ENCODE measurements at regions not wholly inside any gene's neighbourhood (a gene's known extent, or its start where the extent isn't known, plus 50 kb on each side); places are given as distances from the start of the nearest gene placed in this dataset.

DNA sequence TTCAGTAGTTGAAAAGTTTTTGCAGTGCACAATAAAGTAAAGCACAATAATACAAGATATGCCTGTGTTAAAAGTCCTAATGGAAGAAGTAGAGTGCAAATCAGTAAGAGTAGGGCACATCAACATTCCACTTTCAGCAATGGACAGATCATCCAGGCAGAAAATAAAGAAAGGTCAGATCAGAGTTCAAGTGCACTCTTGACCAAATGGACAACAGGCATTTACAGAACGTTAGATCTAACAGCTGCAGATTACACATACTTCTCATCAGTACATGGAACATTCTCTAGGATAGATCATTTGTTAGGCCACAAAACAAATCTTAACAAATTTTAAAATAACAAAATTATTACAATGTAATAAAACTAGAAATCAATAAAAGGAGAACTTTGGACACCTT lies 1373.5 kb upstream of the PABPC4L start:
- 40% methylated on average over 1 of the region's 1 CpG for WGBS
- intact Hi-C loops (cut with DNase I) = no loop called here
- no peaks in the 10 kb centered on the region for H3K27me3 ChIP-seq
- no peak for DNase-seq (ENCODE audit: extremely low spot score)
- H3K4me1 ChIP-seq = no peaks in the 10 kb centered on the region
- no peaks in the 10 kb centered on the region for H3K9me3 ChIP-seq
- H3K4me3 ChIP-seq = no peak overlapping the region
- TF ChIP-seq, protein P1, sequence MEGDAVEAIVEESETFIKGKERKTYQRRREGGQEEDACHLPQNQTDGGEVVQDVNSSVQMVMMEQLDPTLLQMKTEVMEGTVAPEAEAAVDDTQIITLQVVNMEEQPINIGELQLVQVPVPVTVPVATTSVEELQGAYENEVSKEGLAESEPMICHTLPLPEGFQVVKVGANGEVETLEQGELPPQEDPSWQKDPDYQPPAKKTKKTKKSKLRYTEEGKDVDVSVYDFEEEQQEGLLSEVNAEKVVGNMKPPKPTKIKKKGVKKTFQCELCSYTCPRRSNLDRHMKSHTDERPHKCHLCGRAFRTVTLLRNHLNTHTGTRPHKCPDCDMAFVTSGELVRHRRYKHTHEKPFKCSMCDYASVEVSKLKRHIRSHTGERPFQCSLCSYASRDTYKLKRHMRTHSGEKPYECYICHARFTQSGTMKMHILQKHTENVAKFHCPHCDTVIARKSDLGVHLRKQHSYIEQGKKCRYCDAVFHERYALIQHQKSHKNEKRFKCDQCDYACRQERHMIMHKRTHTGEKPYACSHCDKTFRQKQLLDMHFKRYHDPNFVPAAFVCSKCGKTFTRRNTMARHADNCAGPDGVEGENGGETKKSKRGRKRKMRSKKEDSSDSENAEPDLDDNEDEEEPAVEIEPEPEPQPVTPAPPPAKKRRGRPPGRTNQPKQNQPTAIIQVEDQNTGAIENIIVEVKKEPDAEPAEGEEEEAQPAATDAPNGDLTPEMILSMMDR (IDR thresholded peaks at IDR 0.05) = no peak
- TF ChIP-seq POLR2AphosphoS5 (IDR thresholded peaks at IDR 0.05) (no peak), POLR2A (IDR thresholded peaks at IDR 0.05; ENCODE audit: low read depth) (no peak), EP300 (IDR thresholded peaks at IDR 0.05) (no peak)
- H3K27ac ChIP-seq (replicated peaks in 1 of 4) = no peak overlapping the region
- H3K36me3 ChIP-seq = no peaks in the 10 kb centered on the region

DNA sequence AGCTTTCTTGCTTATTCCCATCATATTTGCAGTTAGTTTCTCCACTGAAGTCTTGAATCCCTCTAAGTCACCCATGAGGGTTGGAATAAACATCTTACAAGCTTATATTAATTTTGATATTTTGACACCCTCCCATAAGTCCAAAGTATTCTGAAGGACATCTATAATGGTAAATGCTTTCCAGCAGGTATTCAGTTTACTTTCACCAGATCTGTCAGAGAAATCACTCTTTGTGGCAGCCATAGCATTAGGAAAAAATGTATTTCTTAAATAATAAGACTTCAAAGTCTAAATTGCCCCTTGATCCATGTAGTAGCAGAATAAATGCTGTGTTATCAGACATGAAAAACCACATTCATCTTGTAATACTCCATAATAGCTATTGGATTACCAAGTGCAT lies 1371.7 kb upstream of the PABPC4L start:
- intact Hi-C loops (cut with DNase I) = no loop called here
- H3K4me1 ChIP-seq = no peaks in the 10 kb centered on the region

DNA sequence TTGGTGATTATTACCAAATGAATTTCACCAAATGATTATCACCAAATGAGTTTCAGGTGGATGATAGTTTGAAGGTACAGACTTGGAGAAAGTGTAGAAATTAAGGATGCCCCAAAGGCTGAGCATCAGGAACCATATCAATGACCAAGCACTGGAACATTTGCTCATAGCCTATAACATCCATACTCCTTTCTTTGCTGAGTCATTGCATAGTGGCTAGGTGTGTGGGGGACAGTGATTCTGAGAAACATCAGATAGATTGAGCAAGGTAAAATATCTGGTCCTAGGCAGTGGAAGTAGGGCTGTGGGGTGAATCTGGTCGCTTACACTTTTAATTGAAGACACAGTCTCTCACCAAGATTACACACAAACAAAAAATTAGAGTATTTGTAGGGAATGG lies 1362.5 kb upstream of the PABPC4L start:
- Histone ChIP-seq H3K27ac (replicated peaks in 1 of 4) (no peak overlapping the region), H3K36me3 (no peaks in the 10 kb centered on the region), H3K4me1 (no peaks in the 10 kb centered on the region), H3K4me3 (no peak overlapping the region), H3K9me3 (no peaks in the 10 kb centered on the region), H3K27me3 (no peaks in the 10 kb centered on the region)
- 70% methylated on average over 1 of the region's 1 CpG for WGBS
- intact Hi-C loops (cut with DNase I) = no loop called here
- no peak for DNase-seq (ENCODE audit: extremely low spot score)
- TF ChIP-seq EP300 (IDR thresholded peaks at IDR 0.05) (no peak), POLR2AphosphoS5 (IDR thresholded peaks at IDR 0.05) (no peak), POLR2A (IDR thresholded peaks at IDR 0.05; ENCODE audit: low read depth) (no peak)
- TF ChIP-seq, protein P1 (IDR thresholded peaks at IDR 0.05) = no peak

More for the DNA sequence above, 1371.7 kb upstream of the PABPC4L start:
- no peak for DNase-seq (ENCODE audit: extremely low spot score)
- TF ChIP-seq, protein P1 (IDR thresholded peaks at IDR 0.05) = no peak
- no peak for TF ChIP-seq POLR2A (IDR thresholded peaks at IDR 0.05; ENCODE audit: low read depth)
- TF ChIP-seq POLR2AphosphoS5 (IDR thresholded peaks at IDR 0.05) = no peak
- TF ChIP-seq EP300 (IDR thresholded peaks at IDR 0.05) = no peak
- Histone ChIP-seq H3K36me3 (no peaks in the 10 kb centered on the region), H3K9me3 (no peaks in the 10 kb centered on the region), H3K4me3 (no peak overlapping the region), H3K27me3 (no peaks in the 10 kb centered on the region), H3K27ac (replicated peaks in 1 of 4) (no peak overlapping the region)

DNA sequence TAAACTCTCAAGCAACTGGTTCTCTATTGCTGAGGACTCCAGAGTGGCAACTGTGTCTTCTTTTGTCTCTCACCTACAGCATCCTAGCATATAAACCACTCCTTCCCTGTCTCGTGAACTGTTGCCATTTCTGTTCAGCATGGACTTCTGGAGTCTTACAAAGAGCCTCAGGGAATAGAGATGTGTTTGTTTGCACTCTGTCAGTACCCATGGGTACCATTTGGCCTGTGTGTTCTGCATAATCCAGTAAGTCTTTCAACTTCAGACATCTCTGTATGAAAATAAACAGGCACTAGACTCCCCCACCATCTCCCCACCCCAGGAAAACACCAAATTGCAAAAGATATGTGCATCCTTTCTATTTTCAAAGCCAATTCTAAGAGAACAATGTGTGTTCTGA lies 1351.6 kb upstream of the PABPC4L start:
- no peaks in the 10 kb centered on the region for H3K4me1 ChIP-seq
- intact Hi-C loops (cut with DNase I) = no loop called here
- TF ChIP-seq POLR2A (IDR thresholded peaks at IDR 0.05; ENCODE audit: low read depth) (no peak), POLR2AphosphoS5 (IDR thresholded peaks at IDR 0.05) (no peak)
- no peak for DNase-seq (ENCODE audit: extremely low spot score)
- no peak overlapping the region for H3K4me3 ChIP-seq
- no peaks in the 10 kb centered on the region for H3K9me3 ChIP-seq
- H3K27me3 ChIP-seq = no peaks in the 10 kb centered on the region
- WGBS = 78% methylated on average over 1 of the region's 1 CpG
- no peak overlapping the region for H3K27ac ChIP-seq (replicated peaks in 1 of 4)
- H3K36me3 ChIP-seq = no peaks in the 10 kb centered on the region

DNA sequence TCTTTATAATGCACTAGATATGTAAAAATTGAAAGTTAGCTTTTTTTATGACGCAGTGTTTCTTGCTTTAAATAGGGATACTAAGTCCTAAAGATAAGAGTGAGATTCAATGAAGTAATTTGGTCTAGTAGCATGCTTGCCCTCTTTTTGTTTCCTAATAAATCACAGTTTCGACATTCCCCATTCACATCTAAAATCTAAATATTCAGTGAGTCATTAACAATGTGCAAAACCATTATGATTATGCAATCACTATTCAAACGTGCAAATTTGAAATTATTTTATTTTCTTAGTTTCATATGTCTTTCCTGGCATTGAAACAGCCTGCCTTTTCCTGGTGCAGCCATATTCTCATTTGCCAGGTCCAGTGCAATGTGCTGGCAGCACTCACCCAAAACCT lies 1350.5 kb upstream of the PABPC4L start:
- H3K27ac ChIP-seq (replicated peaks in 1 of 4) = no peak overlapping the region
- no peaks in the 10 kb centered on the region for H3K36me3 ChIP-seq
- no peak for DNase-seq (ENCODE audit: extremely low spot score)
- no peaks in the 10 kb centered on the region for H3K4me1 ChIP-seq
- no peak overlapping the region for H3K4me3 ChIP-seq
- H3K9me3 ChIP-seq = no peaks in the 10 kb centered on the region
- no peaks in the 10 kb centered on the region for H3K27me3 ChIP-seq
- intact Hi-C loops (cut with DNase I) = no loop called here
- TF ChIP-seq, protein P1 (IDR thresholded peaks at IDR 0.05) = no peak
- TF ChIP-seq EP300 (IDR thresholded peaks at IDR 0.05) (no peak), POLR2AphosphoS5 (IDR thresholded peaks at IDR 0.05) (no peak), POLR2A (IDR thresholded peaks at IDR 0.05; ENCODE audit: low read depth) (no peak)
- 67% methylated on average over 3 of the region's 3 CpGs for WGBS
